OCI-LY7 (cell line): ENCODE measurements at regions not wholly inside any gene's neighbourhood (a gene's known extent, or its start where the extent isn't known, plus 50 kb on each side); places are given as distances from the start of the nearest gene placed in this dataset.

ENCODE experiments used
- BruUV-seq: library from RNA; stranded (reverse); fragments of 400-500 nt; replicated peaks from 2 replicates; lab custom pipeline; 2021; lab: Mats Ljungman, UMichigan
- CTCF ChIA-PET: fragments of 300-600 bp; sonication (Branson Sonifier 250); formaldehyde crosslinking; loops from one replicate; lab custom pipeline; 2022; ENCODE audit warnings: antibody characterized with exemption; ENCODE audit not compliant: unreplicated experiment; lab: Charles Lee
- POLR2A ChIA-PET: fragments of 300-600 bp; sonication (Branson Sonifier 250); formaldehyde crosslinking; loops from one replicate; lab custom pipeline; 2022; ENCODE audit warnings: antibody characterized with exemption; lab: Charles Lee
- DNase-seq: peaks from one replicate; pipeline ENCODE4 v3.0.0-alpha.2; 2015; ENCODE audit warnings: low spot score
- H2AFZ ChIP-seq: fragments of 200-600 bp; sonication (generic), shearing (Covaris generic); 2 replicates; pipeline ENCODE4 v1.6.1; 2014; ENCODE audit warnings: mild to moderate bottlenecking, antibody characterized with exemption, low read length, moderate library complexity
- H3K27ac ChIP-seq: fragments of 200-600 bp; sonication (generic); 2 replicates; pipeline ENCODE4 v1.5.1; 2014; ENCODE audit warnings: mixed run types, low read depth, mild to moderate bottlenecking, moderate library complexity, low read length, inconsistent platforms; ENCODE audit not compliant: poor library complexity, severe bottlenecking
- H3K36me3 ChIP-seq: fragments of 200-600 bp; sonication (generic); 2 replicates; pipeline ENCODE4 v1.6.1; 2014; ENCODE audit warnings: mild to moderate bottlenecking, antibody characterized with exemption, low read length, moderate library complexity, mixed read lengths; ENCODE audit not compliant: insufficient read depth
- H3K4me1 ChIP-seq: fragments of 200-600 bp; sonication (generic); 2 replicates; pipeline ENCODE4 v1.5.1; 2014; ENCODE audit warnings: mild to moderate bottlenecking, low read length; ENCODE audit not compliant: insufficient read depth, poor library complexity, severe bottlenecking
- H3K4me2 ChIP-seq: fragments of 200-600 bp; sonication (generic); 2 replicates; pipeline ENCODE4 v1.6.1; 2014; ENCODE audit warnings: mild to moderate bottlenecking, low read length
- H3K4me3 ChIP-seq: fragments of 200-600 bp; sonication (generic); 2 replicates; pipeline ENCODE4 v1.5.1; 2014; ENCODE audit warnings: mild to moderate bottlenecking, low read depth, low read length; ENCODE audit not compliant: poor library complexity, severe bottlenecking
- H3K79me2 ChIP-seq: fragments of 200-600 bp; sonication (generic); 2 replicates; pipeline ENCODE4 v1.6.1; 2016; ENCODE audit warnings: low read depth, mild to moderate bottlenecking, low read length, moderate library complexity, mixed read lengths; ENCODE audit not compliant: insufficient read depth
- H3K9me2 ChIP-seq: fragments of 200-600 bp; sonication (generic); 2 replicates; pipeline ENCODE4 v1.6.1; 2016; ENCODE audit warnings: mild to moderate bottlenecking, low read length, mixed read lengths; ENCODE audit not compliant: insufficient read depth
- H3K9me3 ChIP-seq: fragments of 200-600 bp; sonication (generic); 2 replicates; pipeline ENCODE4 v1.6.1; 2014; ENCODE audit warnings: mild to moderate bottlenecking, mixed run types, low read length, mixed read lengths
- H4K20me1 ChIP-seq: fragments of 200-600 bp; sonication (generic); 2 replicates; pipeline ENCODE4 v1.6.1; 2014; ENCODE audit warnings: mild to moderate bottlenecking, antibody characterized with exemption, low read length, moderate library complexity, mixed read lengths; ENCODE audit not compliant: insufficient read depth
- EZH2phosphoT487 ChIP-seq: fragments of 200-600 bp; sonication (generic); IDR thresholded peaks from 2 replicates; pipeline ENCODE4 v1.6.1; 2018; ENCODE audit warnings: low read depth, borderline replicate concordance, mild to moderate bottlenecking, mixed run types, antibody characterized with exemption, low read length, moderate library complexity, mixed read lengths
- intact Hi-C: fragments of 100-400 bp; cut with micrococcal nuclease; formaldehyde crosslinking; loops from one replicate; pipeline ENCODE4 v1.10.0; 2022; ENCODE audit not compliant: unreplicated experiment
- TF ChIP-seq, protein P1 (sequence below): fragments of 200-600 bp; sonication (generic); conservative IDR thresholded peaks from 2 replicates; pipeline ENCODE4 v1.5.1; 2014; ENCODE audit warnings: mild to moderate bottlenecking, antibody characterized with exemption, low read length, moderate library complexity, mixed read lengths

DNA sequence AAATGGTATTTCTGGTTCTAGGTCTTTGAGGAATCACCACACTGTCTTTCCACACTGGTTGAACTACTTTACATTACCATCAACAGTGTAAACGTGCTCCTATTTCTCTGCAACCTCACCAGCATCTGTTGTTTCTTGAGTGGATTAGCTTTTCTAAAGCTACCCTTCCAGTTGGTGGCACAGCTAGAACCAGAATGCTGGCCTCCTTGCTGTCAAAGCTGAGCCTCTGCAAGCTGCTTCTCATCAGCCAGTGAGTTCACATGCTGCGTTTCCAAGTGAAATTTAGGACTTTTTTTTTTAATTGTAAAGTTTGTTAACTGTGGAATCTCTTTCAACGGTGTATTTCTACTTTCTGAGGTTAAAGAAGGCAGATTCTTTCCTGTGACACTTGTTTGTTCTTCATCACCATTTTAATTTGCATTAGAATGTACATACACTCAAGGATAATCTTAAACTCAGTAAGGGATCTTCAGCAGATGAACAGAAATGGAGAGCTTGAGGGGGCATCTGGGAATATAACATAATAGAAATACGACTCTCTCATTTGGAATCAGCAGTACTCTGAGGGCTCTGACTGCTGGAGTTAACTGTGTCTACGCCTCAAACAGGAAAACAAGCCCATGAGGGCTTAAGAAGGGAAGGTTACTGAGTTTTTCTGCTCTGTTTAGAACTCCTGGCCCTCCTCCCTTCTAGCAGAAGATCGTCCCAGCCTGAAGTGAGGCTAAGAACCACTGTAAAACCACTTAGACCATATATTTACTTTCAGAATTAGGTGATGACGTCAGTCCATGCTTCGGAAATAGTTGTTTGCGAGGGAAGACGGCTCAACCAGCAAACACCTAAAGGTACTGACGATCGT, 148.4 kb upstream of the FAM20A start:
- Histone ChIP-seq H2AFZ (no peak overlapping the region), H3K9me3 (no peaks in the 10 kb centered on the region; the same call in 1 of the 2 replicates), H3K79me2 (no peaks in the 10 kb centered on the region), H3K4me2 (no peak overlapping the region), H4K20me1 (no peaks in the 10 kb centered on the region), H3K4me3 (no peak overlapping the region), H3K27ac (no peak overlapping the region), H3K36me3 (no peaks in the 10 kb centered on the region), H3K9me2 (no peaks in the 10 kb centered on the region), H3K4me1 (no peaks in the 10 kb centered on the region)
- intact Hi-C loops: no loop called here
- TF ChIP-seq, protein P1, sequence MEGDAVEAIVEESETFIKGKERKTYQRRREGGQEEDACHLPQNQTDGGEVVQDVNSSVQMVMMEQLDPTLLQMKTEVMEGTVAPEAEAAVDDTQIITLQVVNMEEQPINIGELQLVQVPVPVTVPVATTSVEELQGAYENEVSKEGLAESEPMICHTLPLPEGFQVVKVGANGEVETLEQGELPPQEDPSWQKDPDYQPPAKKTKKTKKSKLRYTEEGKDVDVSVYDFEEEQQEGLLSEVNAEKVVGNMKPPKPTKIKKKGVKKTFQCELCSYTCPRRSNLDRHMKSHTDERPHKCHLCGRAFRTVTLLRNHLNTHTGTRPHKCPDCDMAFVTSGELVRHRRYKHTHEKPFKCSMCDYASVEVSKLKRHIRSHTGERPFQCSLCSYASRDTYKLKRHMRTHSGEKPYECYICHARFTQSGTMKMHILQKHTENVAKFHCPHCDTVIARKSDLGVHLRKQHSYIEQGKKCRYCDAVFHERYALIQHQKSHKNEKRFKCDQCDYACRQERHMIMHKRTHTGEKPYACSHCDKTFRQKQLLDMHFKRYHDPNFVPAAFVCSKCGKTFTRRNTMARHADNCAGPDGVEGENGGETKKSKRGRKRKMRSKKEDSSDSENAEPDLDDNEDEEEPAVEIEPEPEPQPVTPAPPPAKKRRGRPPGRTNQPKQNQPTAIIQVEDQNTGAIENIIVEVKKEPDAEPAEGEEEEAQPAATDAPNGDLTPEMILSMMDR: no peak
- no peak for TF ChIP-seq EZH2phosphoT487
- POLR2A ChIA-PET: interaction anchor here (0.5 kb wide), 1 partner anchor 114 kb away, joined by 7 read pairs; no protein-coding TSS in a partner anchor
- BruUV-seq: no TSS peak
- CTCF ChIA-PET: no interaction called here
- DNase-seq: no peak

- no peaks in the 10 kb centered on the region for H3K79me2 ChIP-seq
- no peak overlapping the region for H2AFZ ChIP-seq
- H3K4me2 ChIP-seq: no peak overlapping the region
- H3K27ac ChIP-seq: no peak overlapping the region
- H3K4me1 ChIP-seq: no peaks in the 10 kb centered on the region
- DNase-seq: no peak
- intact Hi-C loops: no loop called here
- no peaks in the 10 kb centered on the region for H4K20me1 ChIP-seq
- ChIA-PET CTCF (no interaction called here), POLR2A (interaction anchor here (0.6 kb wide), 1 partner anchor 705 kb away, joined by 4 read pairs; no protein-coding TSS in a partner anchor)
- no peaks in the 10 kb centered on the region; the same call in 1 of the 2 replicates for H3K9me3 ChIP-seq
- no peak for TF ChIP-seq EZH2phosphoT487
- TF ChIP-seq, protein P1: no peak
- H3K9me2 ChIP-seq: no peaks in the 10 kb centered on the region
- H3K36me3 ChIP-seq: no peaks in the 10 kb centered on the region
- no peak overlapping the region for H3K4me3 ChIP-seq
- no TSS peak for BruUV-seq
These were observed 147.2 kb upstream of the FAM20A start for GRCh38 chr17:68748381-68748780.
